Pancreas (tissue), 10 donors: ENCODE measurements at regions not wholly inside any gene's neighbourhood (a gene's known extent, or its start where the extent isn't known, plus 50 kb on each side); places are given as distances from the start of the nearest gene placed in this dataset.

Source experiments
- ATAC-seq, 4 donors: fragments of 200-7000 bp; cut with Tn5 transposase; one replicate each; pipeline versions ENCODE4 v1.8.0 to v1.9.1; 2020; ENCODE audit warnings: mild to moderate bottlenecking in 4 of 4, moderate library complexity in 4 of 4
- DNase-seq, 6 donors: peaks; one replicate each; pipeline ENCODE4 v3.0.0-alpha.2; 2020
- FAIRE-seq: peaks from 2 replicates; lab custom pipeline; 2012; peaks lifted over from hg19 to GRCh38; lab: Jason Lieb, UNC
- H3K27ac ChIP-seq, 4 donors: fragments of 200-600 bp; sonication (generic); 1 replicate in 3 of 4; 2 replicates in 1 of 4; pipeline versions ENCODE4 v1.5.0 to v1.8.0; 2020
- H3K27me3 ChIP-seq, 4 donors: fragments of 200-600 bp; one replicate each; pipeline ENCODE4 v1.8.0; 2021
- H3K36me3 ChIP-seq, 3 donors: fragments of 200-600 bp; sonication (generic) in 1 of 3; one replicate each; pipeline versions ENCODE4 v1.5.0 to v1.8.0; 2020 to 2021
- H3K4me1 ChIP-seq, 3 donors: fragments of 200-600 bp; one replicate each; pipeline ENCODE4 v1.8.0; 2021
- H3K4me3 ChIP-seq, 4 donors: fragments of 200-600 bp; sonication (generic) in 2 of 4; one replicate each; pipeline versions ENCODE4 v1.5.0 to v1.8.0; 2020 to 2021
- H3K9me3 ChIP-seq, 4 donors: fragments of 200-600 bp; one replicate each; pipeline ENCODE4 v1.8.0; 2021
- CTCF ChIP-seq, 4 donors: fragments of 200-600 bp; sonication (generic) in 3 of 4; IDR thresholded peaks; one replicate each; pipeline versions ENCODE4 v1.5.0 to v1.8.0; 2021; ENCODE audit warnings: antibody characterized with exemption in 4 of 4
- WGBS, 2 donors: extraction: QIAGEN DNeasy Blood & Tissue Kit; methylation state at CpG; one replicate each; pipeline ENCODE4 v1.1.7; 2013; 5-methylcytosine and 5-hydroxymethylcytosine counted together
- intact Hi-C, 3 donors: fragments of 100-400 bp; cut with DNase I; formaldehyde crosslinking; loops; one replicate each; pipeline versions ENCODE4 v1.11.1 to v1.14.2; 2022
- donor health status: healthy with polysubstance abuse.
- donor health status: DM: no; HTN: no; CAD: no; lungs with moderate emphysema.
- donor health status: DM: no; HTN: no; CAD: no.
- donor health status: control.
- donor health status: control.
- donor health status: Bipolar disorder and iron deficiency.
- donor health status: DM: yes; HTN: yes; CAD: no.
- donor health status: DM: no; HTN: no; CAD: no.
- donor health status: DM: no; HTN: no; CAD: no.
- donor health status: DM: yes; HTN: yes; CAD: no.

- H3K4me3 ChIP-seq: no peak overlapping the region
- intact Hi-C loops: no loop called here
- DNase-seq: no peak
- no peaks in the 10 kb centered on the region for H3K9me3 ChIP-seq
- no peak for FAIRE-seq
- no peak overlapping the region for H3K27ac ChIP-seq
- WGBS, 2 donors: 39 to 40% methylated on average over 3 of the region's 3 CpGs
- H3K36me3 ChIP-seq: no peaks in the 10 kb centered on the region
- TF ChIP-seq CTCF (IDR thresholded peaks at IDR 0.05): no peak
- H3K27me3 ChIP-seq: no peaks in the 10 kb centered on the region
- ATAC-seq: no peak
- no peaks in the 10 kb centered on the region for H3K4me1 ChIP-seq
Observed at GRCh38 chr3:30141927-30142326, 464.5 kb upstream of the TGFBR2 start.

GRCh38 chr3:30142946-30143345, 463.5 kb upstream of the TGFBR2 start:
- H3K4me3 ChIP-seq: no peak overlapping the region
- H3K27me3 ChIP-seq: no peaks in the 10 kb centered on the region
- no peak for DNase-seq
- H3K4me1 ChIP-seq: no peaks in the 10 kb centered on the region
- no peaks in the 10 kb centered on the region for H3K9me3 ChIP-seq
- ATAC-seq: no peak
- no peaks in the 10 kb centered on the region for H3K36me3 ChIP-seq
- no peak overlapping the region for H3K27ac ChIP-seq
- FAIRE-seq: no peak
- TF ChIP-seq CTCF (IDR thresholded peaks at IDR 0.05): no peak
- intact Hi-C loops: no loop called here

GRCh38 chr3:30145281-30145680, 461.1 kb upstream of the TGFBR2 start:
- ATAC-seq: no peak
- TF ChIP-seq CTCF (IDR thresholded peaks at IDR 0.05): no peak
- intact Hi-C loops: no loop called here

GRCh38 chr3:30146978-30147377, 459.4 kb upstream of the TGFBR2 start:
- Histone ChIP-seq H3K9me3 (no peaks in the 10 kb centered on the region), H3K27ac (no peak overlapping the region), H3K27me3 (no peaks in the 10 kb centered on the region), H3K4me3 (no peak overlapping the region), H3K4me1 (no peaks in the 10 kb centered on the region), H3K36me3 (no peaks in the 10 kb centered on the region)
- no peak for DNase-seq
- no peak for ATAC-seq
- no peak for TF ChIP-seq CTCF (IDR thresholded peaks at IDR 0.05)
- intact Hi-C loops: no loop called here
- no peak for FAIRE-seq

More at GRCh38 chr3:30145281-30145680, 461.1 kb upstream of the TGFBR2 start:
- no peaks in the 10 kb centered on the region for H3K36me3 ChIP-seq
- H3K27me3 ChIP-seq: no peaks in the 10 kb centered on the region
- no peak for DNase-seq
- H3K27ac ChIP-seq: no peak overlapping the region
- no peaks in the 10 kb centered on the region for H3K9me3 ChIP-seq
- H3K4me3 ChIP-seq: no peak overlapping the region
- no peaks in the 10 kb centered on the region for H3K4me1 ChIP-seq
- no peak for FAIRE-seq

- intact Hi-C loops: no loop called here
- no peak for FAIRE-seq
- Histone ChIP-seq H3K27me3 (no peaks in the 10 kb centered on the region), H3K36me3 (no peaks in the 10 kb centered on the region), H3K27ac (no peak overlapping the region), H3K4me1 (no peaks in the 10 kb centered on the region), H3K4me3 (no peak overlapping the region), H3K9me3 (no peaks in the 10 kb centered on the region)
- no peak for ATAC-seq
- no peak for DNase-seq
- no peak for TF ChIP-seq CTCF (IDR thresholded peaks at IDR 0.05)
- WGBS, 2 donors: 67 to 69% methylated on average over 2 of the region's 2 CpGs
Observed at GRCh38 chr3:30154853-30155252, 451.5 kb upstream of the TGFBR2 start.
